ENCODE measurements at regions not wholly inside any gene's neighbourhood (a gene's known extent, or its start where the extent isn't known, plus 50 kb on each side); places are given as distances from the start of the nearest gene placed in this dataset.

DNA sequence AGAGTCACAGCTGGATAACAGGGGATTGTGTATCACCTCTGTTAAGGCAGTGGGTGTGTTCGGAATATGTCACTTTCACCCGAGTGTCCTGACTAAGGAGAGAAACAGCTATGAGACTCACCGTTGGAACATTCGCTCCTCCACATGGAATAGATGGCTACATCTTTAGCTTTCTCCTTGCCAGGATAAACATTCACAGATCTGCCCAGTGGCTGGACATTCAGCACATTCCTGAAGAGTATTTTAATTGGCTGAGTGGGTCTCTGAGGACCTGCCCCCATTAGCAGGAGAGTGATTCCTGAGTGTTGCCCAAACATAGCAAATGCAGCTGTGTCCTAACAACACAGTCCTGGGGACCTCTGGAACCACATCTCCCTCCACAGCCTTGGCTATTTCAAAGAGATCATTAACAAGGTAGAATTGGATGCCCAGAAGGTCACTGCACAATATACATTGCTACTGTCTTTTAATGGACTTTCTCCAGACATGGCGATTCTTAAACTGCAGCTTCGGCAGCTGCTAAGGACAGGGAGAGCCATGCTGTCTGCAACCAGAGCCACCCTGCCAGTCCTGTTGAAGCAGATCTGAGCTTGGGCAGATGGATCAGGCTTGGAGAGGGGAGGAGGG is 435.0 kb upstream of the CADM1 start:
- no peak for FAIRE-seq

DNA sequence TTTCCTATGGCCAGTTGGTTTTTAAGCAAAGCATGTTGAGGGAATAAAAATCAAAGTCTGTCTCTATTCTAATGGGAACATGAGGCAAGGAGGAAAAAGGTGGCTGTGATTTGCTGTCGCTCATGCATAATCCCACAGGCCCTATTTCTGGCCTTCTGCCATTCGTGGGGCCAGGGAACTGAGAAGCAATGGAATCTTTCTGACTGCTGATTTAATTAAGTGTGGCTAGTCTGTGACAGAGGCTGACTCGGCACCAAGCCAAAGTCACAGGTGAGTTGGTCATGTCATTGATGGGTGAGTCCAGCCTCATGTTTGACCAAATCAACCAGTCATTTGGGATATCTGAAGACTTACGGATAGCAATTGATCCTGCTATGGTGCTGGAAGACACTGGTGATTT is 429.3 kb upstream of the CADM1 start:
- no peak for FAIRE-seq

DNA sequence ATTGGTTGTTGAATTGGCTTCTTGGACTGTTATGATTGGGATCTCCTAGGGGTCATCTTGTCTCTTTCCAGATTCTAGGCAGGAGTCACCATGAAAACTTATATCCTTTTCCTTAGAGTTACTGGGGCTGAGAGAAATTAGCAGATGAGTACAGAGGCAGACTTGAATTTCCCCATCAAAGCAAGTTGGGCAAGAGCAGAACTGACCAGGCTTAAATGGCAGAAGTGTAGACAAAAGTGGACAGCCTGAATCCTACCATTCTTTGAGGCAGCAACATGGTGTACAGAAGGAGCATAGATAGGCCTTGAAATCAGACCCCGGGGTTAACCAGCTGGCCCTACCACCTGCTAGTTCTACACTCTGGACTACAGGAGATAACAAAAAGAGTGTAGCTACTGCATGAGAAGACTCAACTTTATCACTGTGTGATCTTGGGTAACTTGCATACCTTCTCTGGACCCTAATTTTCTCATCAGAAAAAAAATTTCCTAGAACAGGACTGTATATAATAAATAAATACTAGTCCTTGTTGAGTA is 427.4 kb upstream of the CADM1 start:
- no peak for FAIRE-seq

DNA sequence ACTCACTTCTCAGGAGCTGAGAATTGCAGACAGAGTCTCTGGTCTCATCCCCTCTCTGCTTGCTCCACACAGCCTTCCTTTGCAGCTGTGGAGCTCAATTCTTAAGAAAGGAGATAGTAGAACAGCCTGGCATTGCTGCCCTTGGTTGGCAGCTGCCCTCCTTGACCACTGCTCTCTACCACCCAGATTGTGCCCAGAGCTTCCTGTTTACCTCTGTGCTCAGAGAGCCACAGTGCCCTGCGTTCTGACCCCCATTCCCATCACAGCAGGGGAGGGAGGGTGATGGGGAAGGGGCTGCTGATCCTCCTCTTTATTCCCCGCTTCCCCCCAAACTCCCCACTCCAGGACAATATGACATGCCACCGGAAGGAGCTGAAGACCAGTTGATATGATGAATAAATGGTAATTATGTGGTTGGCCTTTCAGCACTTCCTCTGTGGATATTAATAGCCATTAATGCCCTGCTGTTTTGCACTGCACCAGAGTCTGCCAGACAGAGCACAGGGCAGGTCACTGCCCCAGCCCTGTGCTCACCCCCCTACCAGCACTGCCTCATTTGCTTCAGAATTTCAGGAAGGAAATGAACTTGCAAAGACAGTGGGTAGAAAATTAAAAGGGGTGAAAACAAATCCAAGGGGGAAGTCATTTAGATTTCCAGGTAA is 426.8 kb upstream of the CADM1 start:
- no peak for FAIRE-seq

DNA sequence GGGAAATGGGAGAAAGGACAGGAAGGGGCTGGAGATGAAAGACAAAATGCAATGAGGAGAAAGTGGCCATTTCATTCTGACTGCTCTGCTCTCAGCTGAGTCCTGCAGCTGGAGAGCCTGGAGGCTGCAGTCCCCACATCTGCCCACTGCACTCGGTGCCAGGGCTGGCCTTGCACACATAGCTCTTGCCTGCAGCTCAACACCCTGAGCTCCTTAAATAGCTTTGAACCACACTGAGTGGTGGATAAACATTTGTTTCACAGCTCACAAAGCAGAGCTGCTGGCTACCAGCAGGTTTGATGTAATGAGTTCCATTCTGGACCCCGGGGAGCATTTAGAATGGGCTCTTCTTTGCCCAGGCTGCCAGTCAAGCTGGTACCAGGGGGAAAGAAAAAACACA is 426.1 kb upstream of the CADM1 start:
- FAIRE-seq, result no peak

DNA sequence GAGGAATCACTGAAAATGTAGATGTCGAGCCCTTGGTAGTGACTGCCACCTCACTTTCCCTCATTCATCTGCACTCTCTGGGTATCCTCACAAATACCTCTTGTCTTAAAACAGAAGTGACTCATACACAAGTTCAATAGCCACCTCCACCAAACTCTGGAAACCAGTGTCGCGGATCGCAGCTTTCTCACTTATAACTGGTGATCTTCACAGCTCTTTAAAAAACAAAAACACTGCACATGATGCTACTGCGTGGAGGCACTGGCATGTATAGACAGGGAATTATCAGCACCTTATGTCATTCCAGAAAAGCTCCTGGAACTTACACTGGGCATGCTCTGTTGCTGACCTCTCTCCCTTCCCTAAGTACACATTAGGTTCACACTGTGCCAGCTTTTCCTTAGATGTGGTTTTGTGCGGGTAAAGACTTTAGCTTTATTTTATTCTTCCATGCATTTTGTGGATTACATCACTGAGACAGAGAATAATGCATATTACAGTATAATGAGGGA is 425.5 kb upstream of the CADM1 start:
- FAIRE-seq, result no peak

DNA sequence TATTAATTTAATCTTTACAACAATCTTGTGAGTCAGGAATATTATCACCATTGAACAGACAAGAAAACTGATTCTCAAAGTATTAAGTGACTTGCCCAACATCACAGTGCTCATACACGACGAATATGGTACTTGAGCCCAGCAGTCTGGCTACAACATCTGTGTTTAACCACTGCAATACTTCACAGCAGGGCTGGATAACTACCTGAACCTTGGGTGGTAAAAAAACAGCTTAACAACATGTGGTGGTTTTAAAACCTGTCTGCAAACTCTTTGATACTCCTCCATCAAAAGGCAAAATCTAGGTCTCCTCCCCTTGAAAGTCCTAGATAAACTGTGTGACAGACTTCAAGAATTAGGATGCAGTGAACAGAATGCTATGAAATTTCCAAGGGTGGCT is 424.6 kb upstream of the CADM1 start:
- FAIRE-seq, result no peak

DNA sequence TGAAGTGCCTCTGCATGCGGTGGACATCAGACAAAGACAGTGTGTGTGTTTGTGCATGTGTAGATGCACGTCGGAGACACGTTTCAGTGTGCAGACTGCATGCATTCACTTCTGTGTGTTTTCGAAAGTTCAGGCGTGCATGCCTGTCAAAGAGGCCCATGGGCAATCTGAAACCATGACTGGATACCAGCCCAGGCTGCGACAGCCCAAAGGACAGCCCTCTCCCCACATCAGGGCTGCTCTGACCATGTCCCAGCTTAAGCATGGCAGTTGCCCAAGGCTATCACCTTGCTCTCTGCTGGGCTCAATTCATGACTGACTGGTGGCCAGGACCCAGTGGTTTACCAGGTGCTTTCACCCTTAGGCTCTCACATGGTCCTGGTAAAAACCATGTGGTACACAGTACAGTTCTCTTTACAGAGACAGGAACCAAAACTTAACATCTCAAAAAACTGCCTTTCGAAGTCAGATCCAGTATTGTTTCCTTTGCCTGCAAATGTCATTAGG is 423.7 kb upstream of the CADM1 start:
- FAIRE-seq, result no peak

DNA sequence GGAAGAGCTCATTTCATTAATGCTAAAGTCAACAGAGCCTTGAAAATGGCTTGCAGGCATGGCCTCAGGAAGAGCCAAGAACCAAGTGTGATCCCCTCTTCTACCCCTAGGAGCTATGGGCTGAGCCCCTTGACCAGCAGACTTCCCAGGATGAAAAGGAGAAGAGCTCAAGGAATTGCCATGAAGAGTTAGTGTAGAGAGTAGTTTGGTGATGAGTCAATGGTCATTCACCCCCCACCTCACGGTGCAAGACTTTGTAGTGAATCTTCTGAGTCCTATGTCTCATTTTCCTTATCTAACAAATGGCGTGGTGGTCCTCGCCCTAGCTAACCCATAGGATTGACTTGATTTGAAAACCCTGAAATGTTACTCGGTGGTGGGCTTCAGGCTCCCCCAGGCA is 422.4 kb upstream of the CADM1 start:
- no peak for FAIRE-seq

DNA sequence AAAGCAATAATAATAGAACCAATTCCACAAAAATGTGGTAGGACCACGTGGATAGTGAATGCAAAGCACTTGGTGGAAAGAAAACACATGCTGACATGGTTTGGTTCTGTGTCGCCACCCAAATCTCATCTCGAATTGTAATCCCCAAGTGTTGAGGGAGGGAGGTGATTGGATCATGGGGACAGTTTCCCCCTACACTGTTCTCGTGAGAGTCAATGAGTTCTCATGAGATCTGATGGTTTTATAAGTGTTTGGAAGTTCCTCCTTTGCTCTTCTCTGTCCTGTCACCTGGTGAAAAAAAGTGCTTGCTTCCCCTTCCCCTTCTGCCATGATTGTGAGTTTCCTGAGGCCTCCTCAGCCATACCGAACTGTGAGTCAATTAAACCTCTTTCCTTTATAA is 421.9 kb upstream of the CADM1 start:
- FAIRE-seq, result no peak

DNA sequence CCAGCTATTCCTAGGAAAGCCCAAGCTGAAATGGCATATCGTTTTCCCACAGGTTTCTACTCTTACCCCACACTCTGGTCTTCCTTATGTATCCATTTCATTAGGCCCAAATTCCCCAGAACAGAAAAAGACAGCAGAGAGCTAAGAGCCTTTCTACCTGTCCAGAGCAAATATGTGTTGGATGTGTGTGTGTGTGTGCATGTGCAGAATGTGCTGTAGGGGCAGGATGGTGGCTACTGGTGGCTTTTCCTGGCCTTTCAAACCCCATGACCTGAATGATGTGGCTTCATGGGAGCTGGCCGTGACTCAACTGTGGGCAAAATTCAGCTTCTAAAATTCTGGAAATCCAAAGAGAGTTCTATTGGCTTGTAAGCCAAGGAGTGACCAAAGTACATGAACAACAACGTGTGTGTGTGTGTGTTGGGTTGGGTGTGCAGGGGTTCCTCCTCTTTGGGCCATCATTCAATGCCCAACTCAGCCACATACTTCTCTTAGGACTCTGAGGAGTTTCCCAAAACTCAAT is 421.4 kb upstream of the CADM1 start:
- FAIRE-seq, result no peak

DNA sequence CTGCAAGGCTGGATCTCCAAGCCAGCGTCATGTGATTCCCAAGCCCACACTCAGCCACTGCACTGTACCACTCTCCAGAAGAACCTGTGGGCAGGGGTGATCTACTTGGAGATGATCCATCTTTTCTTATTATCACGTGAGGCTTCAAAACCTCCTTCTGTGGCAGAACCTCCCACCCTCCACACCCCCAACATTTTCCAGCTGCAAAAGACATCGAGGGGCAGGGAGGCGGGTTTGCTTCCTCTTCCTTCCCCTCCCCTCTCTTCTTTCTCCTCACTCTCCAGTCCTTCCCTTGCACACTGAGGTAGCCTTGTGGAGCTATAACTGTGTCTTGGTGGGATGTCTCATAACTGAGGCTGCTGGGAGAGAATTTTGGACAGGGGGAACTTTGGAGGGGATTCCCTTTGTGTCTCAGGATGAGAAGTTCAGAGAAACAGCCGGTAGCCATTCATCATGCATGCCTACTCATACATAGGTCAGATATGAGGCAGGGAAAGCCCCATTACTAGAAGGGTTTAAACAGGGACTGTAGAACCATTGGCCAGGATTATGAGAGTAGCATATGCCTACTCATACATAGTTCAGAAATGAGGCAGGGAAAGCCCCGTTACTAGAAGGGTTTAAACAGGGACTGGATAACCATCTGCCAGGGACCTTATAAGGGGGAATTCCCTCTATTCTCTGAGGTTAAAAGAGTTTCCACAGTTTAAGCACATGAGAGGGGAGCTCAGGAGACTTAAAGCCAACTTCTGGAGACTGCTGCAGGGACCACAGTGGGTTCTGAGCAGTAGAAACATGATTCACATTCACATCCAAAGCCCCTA is 420.7 kb upstream of the CADM1 start:
- FAIRE-seq, result no peak

DNA sequence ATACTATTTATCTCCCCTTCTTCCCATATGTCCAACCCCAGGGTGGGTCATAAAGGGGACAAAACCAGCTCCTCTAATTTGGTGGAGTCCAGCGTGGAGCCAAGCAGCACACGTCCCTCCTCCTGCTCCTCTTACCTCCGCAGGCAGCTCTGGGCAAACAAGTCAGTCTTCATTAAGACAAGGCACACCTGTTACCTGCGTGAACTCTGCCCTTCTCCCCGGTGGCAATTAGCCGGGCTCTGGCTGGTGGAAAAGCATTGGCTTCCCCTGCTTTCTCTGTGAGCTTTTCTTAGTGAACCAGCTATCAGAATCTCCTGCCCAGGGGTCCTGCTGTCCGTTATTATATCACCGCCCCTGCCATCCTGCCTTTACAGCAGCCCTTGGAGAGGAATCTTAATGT is 418.7 kb upstream of the CADM1 start:
- no peak for FAIRE-seq

DNA sequence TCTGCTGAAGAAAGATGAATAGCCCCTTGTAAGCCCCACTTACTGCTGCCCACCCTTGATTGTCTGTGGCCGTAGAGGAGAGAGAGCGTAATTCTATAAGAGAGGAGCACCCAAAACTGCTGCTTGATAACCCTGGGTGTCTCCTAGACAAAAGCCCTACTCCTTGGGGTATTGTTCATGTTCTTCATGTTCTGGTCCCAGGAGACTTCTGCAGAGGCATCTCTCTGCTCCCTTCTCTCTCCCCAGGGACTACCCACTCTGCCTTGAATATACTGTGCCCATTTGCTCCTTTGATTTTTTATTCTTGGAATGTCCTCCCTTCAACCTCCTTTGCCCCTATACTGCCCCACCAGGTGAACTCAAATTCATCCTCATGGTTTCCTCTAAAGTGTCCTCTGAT is 417.8 kb upstream of the CADM1 start:
- FAIRE-seq, result no peak

DNA sequence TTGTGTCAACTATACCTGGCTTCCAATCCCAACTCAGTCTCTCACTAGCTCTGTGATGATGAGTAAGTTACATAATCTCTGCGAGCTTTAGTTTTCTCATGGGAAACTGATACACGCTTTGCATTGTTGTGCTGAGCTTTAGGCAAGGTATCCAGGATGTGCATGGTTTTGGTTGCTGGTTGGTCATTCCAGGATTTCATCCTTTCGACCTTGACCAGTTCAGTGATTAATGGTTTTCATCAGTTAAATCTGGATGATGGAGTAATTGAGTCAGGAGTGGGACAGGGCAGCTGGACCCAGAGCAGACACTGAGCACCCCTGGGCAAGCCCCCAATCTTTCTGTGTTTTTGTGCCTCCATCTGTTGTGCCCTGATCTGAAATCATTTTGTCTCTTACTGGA is 417.3 kb upstream of the CADM1 start:
- no peak for FAIRE-seq

DNA sequence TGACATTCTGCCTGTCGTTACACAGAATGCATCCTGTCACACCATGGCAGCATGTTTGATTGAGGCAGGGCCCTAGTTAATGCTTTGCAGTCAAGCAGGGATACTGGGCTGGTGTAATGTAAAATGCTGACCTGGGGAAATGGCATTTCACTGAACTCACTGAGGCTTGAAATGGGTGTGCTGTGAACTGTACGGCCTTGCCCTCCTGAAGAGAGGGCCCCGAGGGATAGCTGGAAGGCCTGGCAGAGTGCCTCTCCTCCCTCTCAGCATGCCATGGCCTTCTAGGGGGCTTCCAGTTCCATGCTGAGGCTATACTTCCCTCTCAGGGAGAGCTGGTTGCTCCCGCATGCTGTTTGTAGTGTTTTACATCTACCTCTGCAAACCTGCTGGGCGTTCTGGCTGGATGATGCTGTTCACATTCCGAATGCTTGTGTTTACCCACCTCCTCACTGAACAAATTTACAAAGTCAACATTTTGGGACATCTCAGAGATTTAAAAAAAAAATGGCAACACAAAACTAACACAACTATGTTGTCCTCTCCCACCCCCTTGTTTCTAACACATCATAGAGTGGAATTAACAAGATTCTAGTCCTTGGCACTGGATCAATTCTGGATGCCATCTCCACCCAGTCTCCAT is 416.7 kb upstream of the CADM1 start:
- FAIRE-seq, result no peak

DNA sequence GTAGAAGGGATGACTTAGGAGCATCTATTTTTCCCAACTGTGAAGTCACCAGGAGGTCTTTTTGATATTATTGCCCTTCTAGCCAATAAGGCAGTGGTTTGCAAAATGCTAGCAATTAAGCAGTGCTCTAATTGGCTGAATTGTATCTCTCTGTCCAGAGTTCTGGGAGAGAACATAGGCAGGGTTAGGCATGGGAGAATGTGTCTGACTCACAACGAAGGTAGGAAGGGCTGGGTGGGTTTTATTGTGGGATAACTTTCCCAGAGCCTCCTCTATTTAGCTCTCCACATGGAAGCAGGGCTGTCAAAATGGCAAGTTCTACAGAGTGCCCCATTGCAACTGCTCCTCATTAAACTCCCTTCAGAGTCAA is 415.9 kb upstream of the CADM1 start:
- no peak for FAIRE-seq

DNA sequence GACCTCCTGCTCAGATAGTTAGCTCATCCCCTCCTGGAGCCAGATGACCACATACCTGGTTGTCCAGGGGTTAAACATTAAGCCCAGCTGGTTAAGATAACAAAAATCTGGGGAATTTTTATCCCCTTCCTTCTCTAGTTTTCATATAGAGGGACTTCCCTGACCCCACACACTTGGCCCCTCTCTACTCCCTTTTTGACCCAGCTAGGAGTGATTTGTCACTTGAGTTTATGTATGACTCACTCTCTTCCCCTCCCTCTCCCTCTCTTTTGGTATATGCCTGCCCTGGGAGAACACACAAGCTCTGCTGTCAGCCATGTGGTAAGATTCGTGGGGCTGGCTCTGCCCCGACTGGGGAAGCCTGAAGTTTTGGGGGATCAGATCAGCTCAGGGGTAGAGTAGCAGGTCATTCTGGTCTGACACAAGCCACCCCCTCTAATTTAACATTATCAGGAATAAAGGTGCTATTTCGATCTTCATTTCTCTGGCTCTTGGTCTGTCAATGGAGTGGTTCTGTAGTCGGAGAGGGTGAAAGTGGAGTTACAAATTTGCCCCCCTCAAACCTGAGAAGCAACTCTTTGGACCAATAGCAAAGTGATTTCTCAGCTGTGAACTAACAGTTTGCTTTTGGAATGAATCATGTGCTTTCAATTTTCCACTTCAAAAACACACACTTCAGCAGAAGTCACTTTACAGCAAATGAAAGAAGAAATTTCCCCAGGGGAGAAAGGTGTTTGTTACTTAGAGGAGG is 415.3 kb upstream of the CADM1 start:
- peak; percentile 95 for FAIRE-seq

DNA sequence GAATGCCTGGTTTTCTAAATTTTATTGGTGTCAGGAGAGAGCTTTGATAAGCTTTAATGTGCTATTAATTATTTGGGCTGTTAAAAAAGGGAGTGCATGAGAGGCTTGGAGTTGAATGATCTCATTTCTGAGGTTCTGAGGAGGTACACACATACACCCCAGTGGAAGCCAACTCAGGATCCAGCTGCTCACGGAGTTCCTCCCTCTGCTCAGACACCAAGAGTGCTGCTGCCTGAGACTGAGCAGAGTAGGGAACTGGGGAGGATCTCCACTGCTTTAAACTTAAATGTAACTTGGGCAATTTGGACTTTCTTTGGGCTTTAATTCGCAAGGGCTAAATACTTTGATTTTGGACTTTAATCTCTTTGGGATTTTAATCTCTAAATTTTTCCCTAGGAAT is 414.4 kb upstream of the CADM1 start:
- FAIRE-seq, result no peak

DNA sequence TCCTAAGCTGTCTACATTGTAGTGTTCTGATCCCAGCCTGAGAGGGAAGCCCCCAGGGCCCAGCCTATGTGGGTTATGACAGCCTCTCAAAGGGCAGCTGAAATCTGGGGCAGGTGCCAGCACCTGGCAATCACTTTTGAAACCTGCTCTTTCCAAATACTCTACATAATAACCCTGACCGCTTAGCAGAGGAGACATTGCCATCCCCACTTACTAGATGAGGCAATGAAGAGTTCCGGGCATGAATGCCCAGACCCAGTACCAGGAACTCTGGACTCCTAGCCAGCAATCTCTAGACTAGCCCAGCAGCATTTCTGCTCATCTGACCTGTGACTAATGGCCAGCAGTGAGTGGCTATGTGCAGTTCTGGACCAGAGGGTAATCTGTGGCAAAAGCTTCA is 412.4 kb upstream of the CADM1 start:
- FAIRE-seq, result no peak

DNA sequence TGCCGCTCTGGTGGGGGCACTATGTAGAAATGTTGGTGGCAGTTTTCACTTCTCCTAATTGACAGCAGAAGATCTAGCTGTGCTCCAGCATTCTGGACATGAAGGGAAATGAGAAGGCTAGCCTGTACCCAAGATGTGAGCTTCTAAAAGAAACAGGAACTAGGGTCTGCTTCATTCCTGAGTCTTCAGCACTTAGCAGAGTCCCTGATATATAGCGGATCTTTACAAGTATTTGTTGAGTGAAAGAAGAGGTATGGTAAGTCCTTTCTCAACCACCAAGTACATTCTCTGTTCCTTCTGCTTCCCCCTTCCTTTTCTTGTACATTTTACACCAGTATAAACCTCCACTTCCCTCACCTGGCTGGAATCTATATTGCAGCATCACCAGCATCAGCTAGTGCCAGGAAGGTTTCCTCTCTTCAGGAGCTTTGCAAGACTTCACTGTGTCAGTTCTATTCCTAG is 408.3 kb upstream of the CADM1 start:
- no peak for FAIRE-seq

Measured in islet of Langerhans (tissue), 1 donor.